DMS79 (cell line): ENCODE measurements at regions not wholly inside any gene's neighbourhood (a gene's known extent, or its start where the extent isn't known, plus 50 kb on each side); places are given as distances from the start of the nearest gene placed in this dataset.
A peak's percentile ranks its signal among the peaks of the same experiment; 100 is the strongest.

ENCODE experiments used
- DNase-seq: peaks from one replicate; lab custom pipeline; 2025; lab: John Stamatoyannopoulos, UW

- peak; percentile 53 for DNase-seq
Observed at GRCh38 chr2:44825702-44826101, 115.8 kb upstream of the SIX3 start.

- no peak for DNase-seq
Observed at GRCh38 chr2:44826601-44827000, 114.9 kb upstream of the SIX3 start.

GRCh38 chr2:44829771-44830170 is 111.7 kb upstream of the SIX3 start:
- DNase-seq, result no peak

- peak; percentile 17 for DNase-seq
Observed at GRCh38 chr2:44833171-44834069, 108.1 kb upstream of the SIX3 start.

- no peak for DNase-seq
Observed at GRCh38 chr2:44834656-44835055, 106.8 kb upstream of the SIX3 start.

- DNase-seq, result no peak
Observed at GRCh38 chr2:44836174-44836573, 105.3 kb upstream of the SIX3 start.

GRCh38 chr2:44836916-44837315 is 104.6 kb upstream of the SIX3 start:
- DNase-seq, result no peak

- DNase-seq, result no peak
Observed at GRCh38 chr2:44838116-44838790, 103.2 kb upstream of the SIX3 start.

- DNase-seq, result no peak
Observed at GRCh38 chr2:44839370-44839769, 102.1 kb upstream of the SIX3 start.

- DNase-seq, result no peak
Observed at GRCh38 chr2:44839771-44840502, 101.6 kb upstream of the SIX3 start.

GRCh38 chr2:44840503-44840850 is 101.0 kb upstream of the SIX3 start:
- DNase-seq, result no peak

GRCh38 chr2:44843086-44843485 is 98.4 kb upstream of the SIX3 start:
- DNase-seq, result no peak

- DNase-seq, result no peak
Observed at GRCh38 chr2:44843641-44844310, 97.7 kb upstream of the SIX3 start.

GRCh38 chr2:44844651-44845270 is 96.7 kb upstream of the SIX3 start:
- DNase-seq, result no peak

GRCh38 chr2:44848026-44848425 is 93.5 kb upstream of the SIX3 start:
- DNase-seq, result no peak

- no peak for DNase-seq
Observed at GRCh38 chr2:44850016-44850415, 91.5 kb upstream of the SIX3 start.

GRCh38 chr2:44851518-44851917 is 90.0 kb upstream of the SIX3 start:
- no peak for DNase-seq

GRCh38 chr2:44852594-44852993 is 88.9 kb upstream of the SIX3 start:
- DNase-seq, result no peak

GRCh38 chr2:44859337-44859736 is 82.2 kb upstream of the SIX3 start:
- DNase-seq, result no peak

GRCh38 chr2:44866152-44866551 is 75.3 kb upstream of the SIX3 start:
- DNase-seq, result no peak

- no peak for DNase-seq
Observed at GRCh38 chr2:44869761-44870160, 71.7 kb upstream of the SIX3 start.

- DNase-seq, result no peak
Observed at GRCh38 chr2:44877417-44877816, 64.1 kb upstream of the SIX3 start.
